ENCODE measurements at regions not wholly inside any gene's neighbourhood (a gene's known extent, or its start where the extent isn't known, plus 50 kb on each side); places are given as distances from the start of the nearest gene placed in this dataset.
A peak's percentile ranks its signal among the peaks of the same experiment; 100 is the strongest.

DNA sequence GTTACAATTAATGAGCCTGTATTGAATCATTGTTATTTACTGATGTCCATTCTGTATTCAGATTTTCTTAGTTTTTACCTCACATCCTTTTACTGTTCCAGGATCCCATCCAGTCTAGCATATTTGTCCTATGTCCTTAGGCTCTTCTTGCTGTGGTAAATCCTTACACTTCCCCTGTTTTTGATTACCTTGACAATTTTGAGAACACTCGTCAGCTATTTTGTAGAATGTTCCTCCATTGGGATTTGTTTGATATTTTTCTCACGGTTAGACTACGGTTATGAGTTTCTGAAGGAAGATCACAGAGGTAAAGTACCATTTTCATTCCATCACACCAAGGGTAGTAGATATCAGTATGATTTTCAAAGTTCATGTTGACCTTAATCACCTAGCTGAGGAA is 202.3 kb downstream of the AKAIN1 start:
- no peak for ATAC-seq
- H3K36me3 ChIP-seq, result no peaks in the 10 kb centered on the region
- intact Hi-C loops (cut with DNase I), result no loop called here

GRCh38 chr18:4987452-4988405 is 209.3 kb downstream of the AKAIN1 start:
- Histone ChIP-seq H3K27ac (no peak overlapping the region), H3K9me3 (peaks cover 0 to 14% (median 4%) of the 10 kb centered on the region in 12 donors), H3K36me3 (no peaks in the 10 kb centered on the region), H3K4me3 (no peak overlapping the region), H3K4me1 (no peaks in the 10 kb centered on the region), H3K27me3 (no peaks in the 10 kb centered on the region)
- peak in 1 of 5 donors; percentile 15 for DNase-seq
- 67 to 78% (median 75%) methylated on average over 5 to 10 of the region's 10 CpGs for WGBS, 4 donors
- TF ChIP-seq POLR2A (IDR thresholded peaks at IDR 0.05) (no peak), CTCF (IDR thresholded peaks at IDR 0.05) (no peak)
- intact Hi-C loops (cut with DNase I), result no loop called here
- ATAC-seq, result no peak

More for the DNA sequence above, 202.3 kb downstream of the AKAIN1 start:
- DNase-seq, result no peak
- 86 to 90% (median 88%) methylated on average over 3 of the region's 3 CpGs for WGBS, 4 donors
- Histone ChIP-seq H3K4me1 (no peaks in the 10 kb centered on the region), H3K4me3 (no peak overlapping the region), H3K27me3 (peaks cover 0 to 4% (median 0%) of the 10 kb centered on the region in 9 donors), H3K27ac (no peak overlapping the region), H3K9me3 (peaks cover 0 to 18% (median 2%) of the 10 kb centered on the region in 12 donors)
- TF ChIP-seq CTCF (IDR thresholded peaks at IDR 0.05) (no peak), POLR2A (IDR thresholded peaks at IDR 0.05) (no peak)

DNA sequence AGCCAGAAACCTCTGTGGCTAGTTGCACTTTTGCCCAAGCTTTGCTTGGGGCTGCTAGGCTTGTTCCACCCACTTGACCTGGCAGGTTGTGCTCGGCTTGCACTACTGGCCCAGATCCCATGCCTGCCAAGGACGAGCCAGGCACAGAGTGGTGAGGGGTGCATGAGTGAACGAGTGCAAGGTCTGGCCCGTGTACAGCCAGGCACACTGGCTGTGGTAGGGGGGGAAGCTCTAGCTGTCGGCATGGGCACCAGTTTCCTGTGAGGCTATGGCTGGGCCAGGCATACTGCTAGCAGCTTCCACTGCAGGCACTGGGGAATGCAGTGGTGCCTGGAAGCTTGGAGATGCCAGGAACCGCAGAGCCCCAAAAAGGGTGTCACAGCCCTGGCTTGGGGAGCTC is 210.4 kb downstream of the AKAIN1 start:
- peaks cover 0 to 19% (median 2%) of the 10 kb centered on the region in 12 donors for H3K9me3 ChIP-seq
- no peak overlapping the region for H3K27ac ChIP-seq
- H3K4me3 ChIP-seq, result no peak overlapping the region
- TF ChIP-seq CTCF (IDR thresholded peaks at IDR 0.05) (no peak), POLR2A (IDR thresholded peaks at IDR 0.05) (no peak)
- no peaks in the 10 kb centered on the region for H3K4me1 ChIP-seq
- intact Hi-C loops (cut with DNase I), result no loop called here
- ATAC-seq (no peak), DNase-seq (peak in 1 of 5 donors; percentile 11)
- WGBS, 4 donors, result 47 to 85% (median 69%) methylated on average over 3 to 6 of the region's 6 CpGs
- H3K36me3 ChIP-seq, result no peaks in the 10 kb centered on the region
- H3K27me3 ChIP-seq, result no peaks in the 10 kb centered on the region

DNA sequence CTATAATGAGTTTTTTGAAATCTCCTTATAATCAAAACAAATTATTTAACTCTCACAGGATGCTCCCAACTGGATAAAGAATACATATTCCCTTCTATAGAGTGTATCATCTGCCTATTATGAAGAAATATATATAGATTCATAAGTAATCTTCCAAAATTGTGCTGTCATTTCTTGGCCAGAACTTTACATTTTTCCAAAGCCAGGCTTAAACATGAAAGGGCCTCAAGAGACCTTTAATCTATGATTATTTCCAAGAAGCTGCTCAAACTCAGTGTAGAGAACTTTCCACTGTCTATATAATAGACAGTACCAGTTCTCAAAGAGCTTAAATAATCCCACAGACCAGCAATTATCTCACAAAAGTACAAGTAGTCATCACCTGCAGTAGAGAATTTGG is 211.0 kb downstream of the AKAIN1 start:
- Histone ChIP-seq H3K27ac (no peak overlapping the region), H3K4me3 (no peak overlapping the region), H3K27me3 (no peaks in the 10 kb centered on the region), H3K4me1 (no peaks in the 10 kb centered on the region), H3K36me3 (no peaks in the 10 kb centered on the region), H3K9me3 (peaks cover 0 to 19% (median 3%) of the 10 kb centered on the region in 12 donors)
- TF ChIP-seq CTCF (IDR thresholded peaks at IDR 0.05) (no peak), POLR2A (IDR thresholded peaks at IDR 0.05) (no peak)
- no peak for ATAC-seq
- intact Hi-C loops (cut with DNase I), result no loop called here
- DNase-seq, result no peak
